HG03064 (cell line): ENCODE measurements at regions not wholly inside any gene's neighbourhood (a gene's known extent, or its start where the extent isn't known, plus 50 kb on each side); places are given as distances from the start of the nearest gene placed in this dataset.

Experiments
- ATAC-seq: cut with Tn5 transposase; IDR thresholded peaks from one replicate; pipeline ENCODE4 v1.9.1; 2021; ENCODE audit warnings: low read depth; ENCODE audit not compliant: unreplicated experiment

DNA sequence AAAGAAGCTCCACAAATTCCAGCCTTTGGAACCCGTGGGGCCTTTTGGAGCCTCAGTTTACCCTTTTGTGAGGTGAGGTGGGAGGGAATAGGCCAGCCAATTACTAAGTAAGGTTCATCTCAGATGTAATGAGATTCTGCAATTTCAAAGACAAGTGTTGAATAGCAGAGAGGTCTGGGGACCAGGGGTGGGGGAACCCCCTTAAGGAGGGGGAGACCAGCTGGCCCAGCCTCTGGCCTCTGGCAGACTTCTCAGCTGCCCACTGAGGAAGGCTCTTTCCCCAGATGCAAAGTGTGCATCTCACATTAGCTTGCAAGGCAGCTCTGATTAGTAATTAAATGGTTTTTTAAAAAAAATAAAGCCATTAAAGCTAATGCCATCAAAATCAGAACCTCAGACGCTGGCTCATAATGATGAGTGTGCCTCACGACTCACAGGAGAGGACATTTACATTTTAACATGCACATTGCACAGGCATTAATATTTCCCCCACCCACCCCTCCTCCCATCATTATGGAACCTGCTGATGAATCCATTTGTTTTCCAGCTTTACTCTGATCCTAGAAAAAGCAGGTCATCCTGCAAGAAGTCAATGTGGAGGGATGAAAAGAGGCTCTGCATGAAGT lies 176.7 kb upstream of the TLE3 start:
- ATAC-seq = no peak

DNA sequence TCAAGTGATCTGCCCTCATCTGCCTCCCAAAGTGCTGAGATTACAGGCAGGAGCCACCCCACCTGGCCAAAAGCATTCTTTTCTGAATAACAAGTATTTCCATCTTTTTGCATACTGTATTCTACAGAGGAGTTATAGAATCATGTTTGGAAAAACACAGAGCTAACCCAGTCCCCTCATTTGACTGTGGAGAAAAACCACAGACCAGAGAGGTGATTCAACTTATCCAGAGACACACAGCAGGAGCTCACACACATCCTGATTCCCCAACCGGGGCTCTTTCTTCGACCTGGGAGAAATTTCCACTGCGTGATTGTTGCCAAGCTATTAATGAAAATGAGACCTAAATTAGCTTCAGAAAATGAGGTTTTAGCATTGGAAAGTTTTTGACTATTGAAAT lies 176.1 kb upstream of the TLE3 start:
- no peak for ATAC-seq

DNA sequence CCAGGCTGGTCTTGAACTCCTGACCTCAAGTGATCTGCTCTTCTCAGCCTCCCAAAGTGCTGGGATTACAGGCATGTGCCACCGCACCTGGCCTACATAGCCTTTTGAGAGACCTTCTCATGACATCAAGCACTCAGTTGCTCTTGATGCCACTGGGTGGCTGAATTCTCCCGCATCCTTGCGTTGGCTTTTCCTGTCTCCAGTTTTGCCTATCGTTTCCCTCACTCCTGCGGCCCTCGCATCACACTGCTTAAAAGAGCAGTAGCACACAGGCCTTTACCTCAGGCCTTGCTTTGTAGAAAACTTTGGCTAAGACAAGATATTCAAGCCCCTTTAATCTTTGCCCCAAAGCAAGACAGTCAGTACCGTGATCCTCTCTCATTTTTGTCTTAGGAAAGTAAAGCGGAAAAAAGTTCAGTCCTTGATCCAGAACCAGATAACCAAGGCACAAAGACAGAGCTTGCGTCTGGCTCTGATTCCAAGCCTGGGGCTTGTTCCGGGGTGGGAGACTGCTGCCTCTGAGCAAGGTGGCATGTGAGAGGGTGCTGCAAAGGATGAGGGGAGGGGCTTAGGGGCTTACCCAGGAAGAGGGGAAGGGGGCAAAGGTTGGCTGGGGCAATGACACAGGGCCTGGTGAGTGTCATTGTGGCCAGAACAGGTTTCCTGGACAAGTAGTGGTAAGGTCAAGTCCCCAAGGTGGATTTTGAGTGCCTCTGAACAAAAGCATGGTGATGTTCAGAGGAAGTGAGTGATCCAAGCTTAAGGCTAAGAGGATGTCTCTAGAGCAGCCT lies 175.0 kb upstream of the TLE3 start:
- no peak for ATAC-seq

- no peak for ATAC-seq
Observed at GRCh38 chr15:70271422-70272088, 173.8 kb upstream of the TLE3 start.

- ATAC-seq = no peak
Observed at GRCh38 chr15:70270752-70271111, 173.0 kb upstream of the TLE3 start.

DNA sequence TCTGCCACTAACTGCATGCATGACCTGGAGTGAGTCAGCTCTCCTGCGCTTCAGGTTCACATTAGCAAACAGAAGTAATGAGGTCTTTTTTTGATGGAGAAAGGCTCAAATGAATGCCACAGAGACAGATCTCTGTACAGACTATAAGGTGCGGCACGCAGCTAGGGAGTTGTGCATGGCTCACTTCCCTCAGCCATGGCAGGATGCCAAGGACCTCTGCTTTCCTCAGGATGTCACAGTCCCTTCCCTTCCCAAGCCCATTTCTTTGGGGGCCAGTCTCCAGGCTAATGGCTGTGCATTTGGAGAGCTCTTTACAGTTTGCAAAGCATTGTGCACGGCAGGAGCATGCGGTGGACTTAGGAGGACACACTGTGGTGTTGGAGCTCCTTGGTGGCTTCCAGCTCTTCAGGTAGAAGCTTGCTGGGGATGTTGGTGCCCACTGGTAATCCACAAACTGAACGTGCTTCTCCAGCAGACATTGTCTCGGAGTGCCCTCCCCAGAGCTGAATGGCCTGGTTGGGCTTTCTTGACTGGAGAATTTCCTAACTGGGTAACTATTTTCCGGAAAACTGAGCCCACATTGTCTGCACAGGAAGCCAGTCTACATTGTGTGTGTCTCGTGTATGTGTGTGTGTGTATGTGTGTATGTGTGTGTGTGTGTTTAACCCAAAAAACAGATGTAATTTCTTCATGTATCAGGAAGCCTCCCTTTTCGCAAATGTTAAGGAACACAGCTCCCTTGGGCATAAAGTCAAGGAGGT lies 172.5 kb upstream of the TLE3 start:
- no peak for ATAC-seq

GRCh38 chr15:70269311-70269911 lies 171.7 kb upstream of the TLE3 start:
- ATAC-seq = no peak

- no peak for ATAC-seq
Observed at GRCh38 chr15:70268698-70269251, 171.1 kb upstream of the TLE3 start.

GRCh38 chr15:70267879-70268278 lies 170.2 kb upstream of the TLE3 start:
- ATAC-seq = no peak

DNA sequence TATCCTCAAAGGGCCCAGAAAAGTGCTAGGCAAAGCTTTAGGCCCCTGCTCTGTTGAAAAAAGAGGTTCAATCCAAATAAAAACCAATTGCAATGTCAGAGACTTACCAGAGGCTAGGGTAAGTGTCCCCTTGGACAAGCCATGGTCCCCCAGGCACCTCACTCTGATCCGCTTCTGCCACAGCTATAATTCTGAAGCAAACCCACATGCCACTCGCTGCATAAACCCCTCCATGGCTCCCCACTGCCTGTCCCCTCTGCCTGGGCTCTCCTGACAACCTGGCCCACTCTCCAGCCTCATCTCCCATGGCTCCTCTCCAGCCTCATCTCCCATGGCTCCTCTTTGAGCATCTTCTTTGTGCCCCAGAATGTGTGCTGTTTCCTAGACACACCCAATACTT lies 169.6 kb upstream of the TLE3 start:
- ATAC-seq = no peak

- ATAC-seq = no peak
Observed at GRCh38 chr15:70266412-70267121, 168.8 kb upstream of the TLE3 start.

DNA sequence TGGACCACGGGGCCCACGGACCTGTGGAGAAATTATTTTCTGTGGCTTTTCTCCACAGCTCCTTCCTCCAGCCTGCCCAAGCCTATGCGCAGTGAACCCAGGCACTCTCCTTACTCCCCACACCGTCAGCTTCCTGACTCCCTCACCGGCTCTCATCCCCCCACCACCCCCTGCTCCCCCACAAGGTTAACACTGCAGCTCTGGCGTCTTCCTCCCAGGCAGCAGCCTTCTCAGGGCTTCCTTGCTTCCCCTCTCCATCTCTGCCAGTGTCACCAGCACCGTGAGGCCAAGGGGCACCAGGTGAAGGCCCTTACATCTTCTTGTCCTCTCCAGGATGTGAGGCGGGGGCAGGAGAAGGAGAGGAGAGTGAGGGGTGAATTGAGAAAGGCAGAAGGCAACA lies 168.3 kb upstream of the TLE3 start:
- no peak for ATAC-seq

DNA sequence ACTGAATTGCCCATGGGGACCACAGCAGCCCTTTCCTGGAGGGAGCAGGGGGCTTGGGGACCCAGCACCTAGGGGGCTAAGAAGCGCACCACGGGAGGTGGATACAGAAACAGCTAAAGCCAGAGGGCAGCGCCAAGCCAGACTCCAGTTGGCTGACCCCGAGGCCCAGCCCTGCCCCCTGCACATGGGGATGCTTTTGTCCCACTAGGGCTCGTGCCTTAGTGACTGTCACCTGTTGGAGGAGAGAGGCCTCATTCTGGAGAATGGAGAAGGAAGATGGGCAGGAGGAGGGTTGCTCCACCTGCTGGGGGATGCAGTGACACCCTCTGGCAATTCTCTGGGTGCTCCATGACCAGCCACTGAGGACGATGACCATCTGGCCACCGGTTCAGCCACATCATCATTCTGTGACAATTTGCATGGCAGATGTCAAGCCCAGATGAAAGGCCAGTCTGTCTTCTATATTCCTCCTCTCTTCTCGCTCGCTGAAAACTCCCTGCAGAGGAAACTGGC lies 167.8 kb upstream of the TLE3 start:
- no peak for ATAC-seq

DNA sequence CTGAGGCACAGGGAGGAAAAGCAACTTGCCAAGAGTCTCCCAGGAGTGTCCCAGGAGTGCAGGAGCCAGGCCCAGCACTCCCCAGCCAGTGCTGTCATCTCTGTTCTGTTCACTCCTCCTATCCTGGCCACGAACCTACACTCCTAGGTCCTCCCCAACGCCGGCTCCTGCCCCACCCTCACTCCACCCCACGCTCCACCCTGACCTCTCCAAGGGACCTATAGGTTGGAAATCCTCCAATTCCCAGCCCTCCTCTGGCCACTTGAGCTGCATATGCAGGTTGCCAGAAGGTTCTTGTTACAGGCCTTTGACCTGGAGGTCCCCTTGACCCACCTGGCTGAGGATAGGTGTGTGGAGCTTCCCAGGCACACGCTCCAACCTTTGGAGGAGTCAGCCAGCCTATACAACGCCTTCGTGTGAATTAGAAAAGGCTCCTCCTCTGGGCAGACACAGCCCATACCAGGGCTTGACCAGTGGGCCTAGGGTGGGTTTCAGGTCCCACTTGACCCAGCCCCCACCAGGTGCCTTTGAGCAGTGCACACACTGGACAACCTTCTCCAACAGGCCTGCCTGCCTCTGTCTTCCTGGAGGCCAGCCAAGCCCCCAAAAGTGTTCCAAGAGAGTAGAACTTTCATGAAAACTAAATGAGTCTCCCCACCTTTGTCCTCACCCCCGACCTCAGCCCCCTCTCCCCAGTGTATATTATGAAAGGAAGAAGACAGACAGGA lies 167.2 kb upstream of the TLE3 start:
- ATAC-seq = no peak

DNA sequence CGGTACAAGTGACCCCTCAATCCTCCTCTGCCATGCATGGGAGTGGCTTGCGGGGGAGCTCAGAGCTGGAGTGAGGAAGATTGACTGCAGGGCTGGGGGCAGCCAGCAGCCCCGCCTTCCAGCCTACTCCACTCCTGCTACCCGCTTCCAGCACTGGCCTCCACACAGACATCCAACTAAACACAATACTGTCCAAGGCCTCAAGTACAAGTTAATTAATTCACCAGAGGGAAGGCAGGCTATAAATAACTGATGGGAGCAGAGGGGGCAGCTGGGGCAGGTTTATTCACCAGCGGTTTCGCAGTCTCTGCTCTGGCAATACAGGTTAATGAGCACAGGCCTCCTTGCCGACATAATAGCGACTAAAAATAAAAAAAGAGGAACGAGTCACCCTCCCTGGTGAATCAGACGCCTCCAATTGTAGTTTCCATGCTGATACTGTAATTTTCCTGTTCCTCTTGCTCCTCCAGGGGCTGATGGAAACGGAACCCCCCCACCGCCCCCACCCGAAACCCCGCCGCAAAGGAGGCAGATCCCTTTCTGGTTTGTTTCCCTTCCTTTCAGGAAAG lies 166.4 kb upstream of the TLE3 start:
- ATAC-seq = no peak

- ATAC-seq = no peak
Observed at GRCh38 chr15:70262591-70263274, 165.0 kb upstream of the TLE3 start.

- ATAC-seq = no peak
Observed at GRCh38 chr15:70262171-70262570, 164.5 kb upstream of the TLE3 start.

GRCh38 chr15:70261083-70261482 lies 163.4 kb upstream of the TLE3 start:
- no peak for ATAC-seq
